ENCODE measurements at regions not wholly inside any gene's neighbourhood (a gene's known extent, or its start where the extent isn't known, plus 50 kb on each side); places are given as distances from the start of the nearest gene placed in this dataset.
A peak's percentile ranks its signal among the peaks of the same experiment; 100 is the strongest.

DNA sequence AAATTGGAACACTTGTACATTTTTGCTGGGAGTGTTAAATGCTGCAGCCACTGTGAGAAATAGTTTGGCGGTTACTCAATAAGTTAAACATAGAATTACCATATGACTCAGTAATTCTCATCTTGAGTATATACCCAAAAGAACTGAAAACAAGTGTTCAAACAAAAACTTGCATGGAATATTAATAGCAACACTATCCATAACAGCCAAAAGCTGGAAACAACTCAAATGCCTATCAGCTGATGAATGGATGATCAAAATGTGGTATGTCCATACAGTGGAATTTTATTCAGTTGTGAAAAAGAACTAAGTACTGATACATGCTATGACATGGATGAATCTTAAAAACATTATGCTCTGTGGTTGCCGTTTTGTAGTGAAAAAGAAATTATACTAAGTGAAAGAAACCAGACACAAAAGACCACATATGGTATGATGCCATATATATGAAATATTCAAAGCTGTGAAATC is 63.0 kb upstream of the SP4 start:
- 100% methylated on average over 1 of the region's 2 CpGs for WGBS (ENCODE audit: insufficient coverage)
- Mint-ChIP-seq H3K27me3 (ENCODE audit: low read depth in 2 of 2) (no peaks in the 10 kb centered on the region), H3K36me3 (no peaks in the 10 kb centered on the region), H3K9me3 (no peaks in the 10 kb centered on the region), H3K4me3 (no peak overlapping the region), H3K27ac (no peak overlapping the region), H3K4me1 (peaks cover 36 to 42% of the 10 kb centered on the region in 2 donors)
- Histone ChIP-seq H3K4me3 (ENCODE audit: low read length) (no peak overlapping the region), H3K27me3 (ENCODE audit: control insufficient read depth, insufficient read depth, low read length) (no peaks in the 10 kb centered on the region), H3K4me1 (ENCODE audit: control insufficient read depth, insufficient read depth, low read length) (peaks cover 9% of the 10 kb centered on the region), H3K27ac (ENCODE audit: low read length) (no peak overlapping the region), H3K9me3 (ENCODE audit: control insufficient read depth, insufficient read depth, low read length) (no peaks in the 10 kb centered on the region), H3K36me3 (ENCODE audit: control insufficient read depth, insufficient read depth, low read length) (no peaks in the 10 kb centered on the region)
- ATAC-seq: no peak
- intact Hi-C loops (cut with micrococcal nuclease): no loop called here
- TF ChIP-seq, protein P1, sequence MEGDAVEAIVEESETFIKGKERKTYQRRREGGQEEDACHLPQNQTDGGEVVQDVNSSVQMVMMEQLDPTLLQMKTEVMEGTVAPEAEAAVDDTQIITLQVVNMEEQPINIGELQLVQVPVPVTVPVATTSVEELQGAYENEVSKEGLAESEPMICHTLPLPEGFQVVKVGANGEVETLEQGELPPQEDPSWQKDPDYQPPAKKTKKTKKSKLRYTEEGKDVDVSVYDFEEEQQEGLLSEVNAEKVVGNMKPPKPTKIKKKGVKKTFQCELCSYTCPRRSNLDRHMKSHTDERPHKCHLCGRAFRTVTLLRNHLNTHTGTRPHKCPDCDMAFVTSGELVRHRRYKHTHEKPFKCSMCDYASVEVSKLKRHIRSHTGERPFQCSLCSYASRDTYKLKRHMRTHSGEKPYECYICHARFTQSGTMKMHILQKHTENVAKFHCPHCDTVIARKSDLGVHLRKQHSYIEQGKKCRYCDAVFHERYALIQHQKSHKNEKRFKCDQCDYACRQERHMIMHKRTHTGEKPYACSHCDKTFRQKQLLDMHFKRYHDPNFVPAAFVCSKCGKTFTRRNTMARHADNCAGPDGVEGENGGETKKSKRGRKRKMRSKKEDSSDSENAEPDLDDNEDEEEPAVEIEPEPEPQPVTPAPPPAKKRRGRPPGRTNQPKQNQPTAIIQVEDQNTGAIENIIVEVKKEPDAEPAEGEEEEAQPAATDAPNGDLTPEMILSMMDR (IDR thresholded peaks at IDR 0.05): no peak
- DNase-seq: no peak

DNA sequence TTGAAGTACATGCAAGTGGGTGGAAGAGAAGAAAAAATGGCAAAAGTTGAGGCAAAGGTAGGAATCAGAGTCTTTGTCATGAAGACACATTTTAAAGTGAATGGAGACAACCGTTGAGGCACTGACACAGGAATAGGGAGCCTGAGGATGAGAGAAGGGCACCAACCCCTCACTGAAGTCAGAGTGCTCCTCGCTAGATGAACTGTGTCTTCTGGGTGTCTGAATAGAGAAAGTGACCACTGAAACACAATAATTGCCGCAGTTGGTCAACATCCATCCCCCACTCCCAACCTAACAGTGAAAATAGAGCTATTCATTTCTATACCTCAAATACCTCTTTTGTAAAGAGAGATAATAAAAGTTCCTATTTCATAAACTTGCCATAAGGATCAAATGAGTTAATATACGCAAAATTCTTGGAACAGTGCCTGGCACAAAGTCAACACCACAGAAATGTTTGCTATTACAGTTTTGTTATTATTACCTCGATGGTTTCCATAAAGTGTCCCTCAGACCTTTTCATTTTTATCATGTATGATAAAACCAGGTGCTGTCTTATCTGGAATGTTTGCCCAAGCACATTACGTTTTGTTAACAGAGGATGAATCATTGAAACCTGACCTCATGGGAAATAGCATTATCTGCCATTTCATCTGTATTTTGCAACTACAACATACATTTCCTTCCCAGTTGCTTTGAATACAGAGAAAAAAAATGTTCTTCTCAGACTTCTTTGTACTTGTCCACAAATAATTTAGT is 61.8 kb upstream of the SP4 start:
- DNase-seq (no peak), ATAC-seq (peak in 1 of 3 donors; percentile 24)
- no peak overlapping the region for H3K27ac ChIP-seq (ENCODE audit: low read length)
- H3K36me3 Mint-ChIP-seq: no peaks in the 10 kb centered on the region
- H3K27me3 Mint-ChIP-seq (ENCODE audit: low read depth in 2 of 2): no peaks in the 10 kb centered on the region
- TF ChIP-seq, protein P1 (IDR thresholded peaks at IDR 0.05): no peak
- no peak overlapping the region for H3K27ac Mint-ChIP-seq
- intact Hi-C loops (cut with micrococcal nuclease): no loop called here
- peaks cover 27 to 31% of the 10 kb centered on the region in 2 donors for H3K4me1 Mint-ChIP-seq
- H3K9me3 ChIP-seq (ENCODE audit: control insufficient read depth, insufficient read depth, low read length): no peaks in the 10 kb centered on the region
- H3K9me3 Mint-ChIP-seq: no peaks in the 10 kb centered on the region
- H3K4me3 ChIP-seq (ENCODE audit: low read length): no peak overlapping the region
- 74% methylated on average over 5 of the region's 6 CpGs for WGBS (ENCODE audit: insufficient coverage)
- H3K4me3 Mint-ChIP-seq: no peak overlapping the region
- no peaks in the 10 kb centered on the region for H3K36me3 ChIP-seq (ENCODE audit: control insufficient read depth, insufficient read depth, low read length)
- H3K27me3 ChIP-seq (ENCODE audit: control insufficient read depth, insufficient read depth, low read length): no peaks in the 10 kb centered on the region
- H3K4me1 ChIP-seq (ENCODE audit: control insufficient read depth, insufficient read depth, low read length): peaks cover 4% of the 10 kb centered on the region

DNA sequence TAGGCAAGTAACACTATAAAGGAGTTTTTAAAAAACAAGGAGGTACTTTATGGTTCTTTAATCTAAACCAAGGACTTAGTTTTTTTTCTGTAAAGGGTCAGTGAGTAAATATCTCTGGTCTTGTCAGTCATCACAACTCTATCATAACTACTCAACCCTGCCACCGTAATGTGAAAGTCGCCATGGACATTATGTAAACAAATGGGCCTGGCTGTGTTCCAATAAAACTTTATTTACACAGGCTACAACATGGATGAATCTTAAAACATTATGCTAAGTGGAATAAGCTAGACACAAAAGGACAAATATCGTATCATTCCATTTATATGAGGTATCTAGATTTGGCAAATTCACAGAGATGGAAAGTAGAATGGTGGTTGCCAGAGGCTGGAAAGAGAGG is 60.8 kb upstream of the SP4 start:
- Histone ChIP-seq H3K4me3 (ENCODE audit: low read length) (no peak overlapping the region), H3K27ac (ENCODE audit: low read length) (no peak overlapping the region), H3K36me3 (ENCODE audit: control insufficient read depth, insufficient read depth, low read length) (no peaks in the 10 kb centered on the region), H3K27me3 (ENCODE audit: control insufficient read depth, insufficient read depth, low read length) (no peaks in the 10 kb centered on the region), H3K9me3 (ENCODE audit: control insufficient read depth, insufficient read depth, low read length) (no peaks in the 10 kb centered on the region), H3K4me1 (ENCODE audit: control insufficient read depth, insufficient read depth, low read length) (no peaks in the 10 kb centered on the region)
- Mint-ChIP-seq H3K4me3 (no peak overlapping the region), H3K9me3 (no peaks in the 10 kb centered on the region), H3K27me3 (ENCODE audit: low read depth in 2 of 2) (no peaks in the 10 kb centered on the region), H3K27ac (no peak overlapping the region), H3K4me1 (peaks cover 17 to 21% of the 10 kb centered on the region in 2 donors), H3K36me3 (no peaks in the 10 kb centered on the region)
- TF ChIP-seq, protein P1 (IDR thresholded peaks at IDR 0.05): no peak
- ATAC-seq: no peak
- WGBS (ENCODE audit: insufficient coverage): 100% methylated on average over 3 of the region's 3 CpGs
- intact Hi-C loops (cut with micrococcal nuclease): no loop called here
- no peak for DNase-seq

DNA sequence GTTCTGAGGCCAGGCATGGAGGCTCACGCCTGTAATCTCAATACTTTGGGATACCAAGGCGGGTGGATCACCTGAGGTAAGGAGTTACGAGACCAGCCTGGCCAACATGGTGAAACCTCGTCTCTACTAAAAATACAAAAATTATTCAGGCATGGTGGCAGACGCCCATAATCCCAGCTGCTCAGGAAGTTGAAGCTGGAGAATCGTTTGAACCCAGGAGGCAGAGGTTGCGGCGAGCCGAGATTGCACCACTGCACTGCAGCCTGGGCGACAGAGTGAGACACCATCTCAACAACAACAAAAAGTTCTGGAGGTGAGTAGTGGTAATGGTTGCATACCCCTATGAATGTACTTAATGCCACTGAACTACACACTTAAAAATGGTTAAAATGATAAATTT is 60.3 kb upstream of the SP4 start:
- intact Hi-C loops (cut with micrococcal nuclease): no loop called here

More for the DNA sequence above, 60.3 kb upstream of the SP4 start:
- no peaks in the 10 kb centered on the region for H3K9me3 ChIP-seq (ENCODE audit: control insufficient read depth, insufficient read depth, low read length)
- no peak for ATAC-seq
- Mint-ChIP-seq H3K4me3 (no peak overlapping the region), H3K4me1 (peaks cover 13 to 16% of the 10 kb centered on the region in 2 donors), H3K9me3 (no peaks in the 10 kb centered on the region), H3K36me3 (no peaks in the 10 kb centered on the region), H3K27ac (no peak overlapping the region), H3K27me3 (ENCODE audit: low read depth in 2 of 2) (no peaks in the 10 kb centered on the region)
- TF ChIP-seq, protein P1 (IDR thresholded peaks at IDR 0.05): no peak
- H3K4me3 ChIP-seq (ENCODE audit: low read length): no peak overlapping the region
- no peak overlapping the region for H3K27ac ChIP-seq (ENCODE audit: low read length)
- 82% methylated on average over 8 of the region's 10 CpGs for WGBS (ENCODE audit: insufficient coverage)
- no peaks in the 10 kb centered on the region for H3K4me1 ChIP-seq (ENCODE audit: control insufficient read depth, insufficient read depth, low read length)
- no peak for DNase-seq
- no peaks in the 10 kb centered on the region for H3K36me3 ChIP-seq (ENCODE audit: control insufficient read depth, insufficient read depth, low read length)
- no peaks in the 10 kb centered on the region for H3K27me3 ChIP-seq (ENCODE audit: control insufficient read depth, insufficient read depth, low read length)
